GM06990 (cell line): ENCODE measurements at regions not wholly inside any gene's neighbourhood (a gene's known extent, or its start where the extent isn't known, plus 50 kb on each side); places are given as distances from the start of the nearest gene placed in this dataset.
A peak's percentile ranks its signal among the peaks of the same experiment; 100 is the strongest.

Experiments used
- DNase-seq: peaks from one replicate; pipeline ENCODE4 v3.0.0-alpha.2; 2011; ENCODE audit not compliant: insufficient read length; ENCODE audit errors: extremely low read depth
- H3K27me3 ChIP-seq: replicated peaks from 2 replicates; pipeline ENCODE4 v1.6.0; 2011; ENCODE audit warnings: low read length; ENCODE audit not compliant: control insufficient read depth, insufficient read depth
- H3K36me3 ChIP-seq: 2 replicates; pipeline ENCODE4 v1.5.1; 2011; ENCODE audit warnings: low read length; ENCODE audit not compliant: control insufficient read depth, insufficient read depth
- H3K4me3 ChIP-seq: replicated peaks from 2 replicates; pipeline ENCODE4 v1.5.1; 2011; ENCODE audit warnings: low read depth, mild to moderate bottlenecking, control low read depth, low read length
- TF ChIP-seq, protein P1 (sequence below): IDR thresholded peaks from 2 replicates; pipeline ENCODE4 v1.5.1; 2011; ENCODE audit warnings: low read length, control low read depth, mild to moderate bottlenecking, inconsistent platforms; ENCODE audit not compliant: insufficient read depth, poor library complexity, severe bottlenecking

DNA sequence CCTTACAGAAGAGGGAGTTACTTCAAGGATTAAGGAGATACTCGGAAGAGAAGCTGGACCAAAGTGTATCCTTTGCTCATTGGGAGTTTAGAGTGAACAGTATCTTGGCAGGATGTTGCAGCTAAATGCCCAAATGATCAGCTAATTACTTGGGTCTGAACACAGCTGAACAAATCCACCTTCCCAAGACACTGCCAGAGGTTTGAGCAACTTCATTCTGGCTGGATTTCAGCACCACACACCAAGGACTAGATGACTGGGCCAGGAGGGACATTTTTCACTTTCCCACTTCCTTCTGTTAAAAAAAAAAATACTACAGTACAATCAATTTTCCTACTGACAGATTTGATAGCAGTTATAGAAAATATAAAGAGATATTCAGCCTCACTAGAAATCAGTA is 324.6 kb downstream of the MID1IP1 start:
- Histone ChIP-seq H3K36me3 (no peaks in the 10 kb centered on the region), H3K27me3 (no peaks in the 10 kb centered on the region), H3K4me3 (no peak overlapping the region)
- TF ChIP-seq, protein P1, sequence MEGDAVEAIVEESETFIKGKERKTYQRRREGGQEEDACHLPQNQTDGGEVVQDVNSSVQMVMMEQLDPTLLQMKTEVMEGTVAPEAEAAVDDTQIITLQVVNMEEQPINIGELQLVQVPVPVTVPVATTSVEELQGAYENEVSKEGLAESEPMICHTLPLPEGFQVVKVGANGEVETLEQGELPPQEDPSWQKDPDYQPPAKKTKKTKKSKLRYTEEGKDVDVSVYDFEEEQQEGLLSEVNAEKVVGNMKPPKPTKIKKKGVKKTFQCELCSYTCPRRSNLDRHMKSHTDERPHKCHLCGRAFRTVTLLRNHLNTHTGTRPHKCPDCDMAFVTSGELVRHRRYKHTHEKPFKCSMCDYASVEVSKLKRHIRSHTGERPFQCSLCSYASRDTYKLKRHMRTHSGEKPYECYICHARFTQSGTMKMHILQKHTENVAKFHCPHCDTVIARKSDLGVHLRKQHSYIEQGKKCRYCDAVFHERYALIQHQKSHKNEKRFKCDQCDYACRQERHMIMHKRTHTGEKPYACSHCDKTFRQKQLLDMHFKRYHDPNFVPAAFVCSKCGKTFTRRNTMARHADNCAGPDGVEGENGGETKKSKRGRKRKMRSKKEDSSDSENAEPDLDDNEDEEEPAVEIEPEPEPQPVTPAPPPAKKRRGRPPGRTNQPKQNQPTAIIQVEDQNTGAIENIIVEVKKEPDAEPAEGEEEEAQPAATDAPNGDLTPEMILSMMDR: no peak
- no peak for DNase-seq

DNA sequence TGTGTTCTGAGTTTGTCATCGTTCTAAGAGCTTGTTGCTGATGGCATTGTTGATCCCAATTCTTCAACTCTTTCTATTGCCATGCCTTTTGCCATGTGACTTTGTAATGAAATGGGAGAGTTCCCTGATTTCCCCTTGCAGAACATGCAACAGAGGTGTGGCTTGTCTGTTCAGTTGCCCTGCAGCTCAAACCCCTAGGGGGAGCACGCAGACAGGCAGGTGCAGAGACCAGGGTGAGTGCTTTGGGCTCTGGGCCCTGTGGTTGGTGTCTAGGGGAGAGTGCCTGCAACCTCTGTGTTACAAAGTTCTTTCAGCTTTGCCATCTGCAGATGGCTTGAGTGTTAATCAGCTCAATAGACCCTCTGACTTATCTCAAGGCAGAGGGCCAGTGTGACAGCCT is 332.7 kb downstream of the MID1IP1 start:
- TF ChIP-seq, protein P1: peak; percentile 62
- Histone ChIP-seq H3K27me3 (no peaks in the 10 kb centered on the region), H3K4me3 (no peak overlapping the region), H3K36me3 (no peaks in the 10 kb centered on the region)
- DNase-seq: no peak

DNA sequence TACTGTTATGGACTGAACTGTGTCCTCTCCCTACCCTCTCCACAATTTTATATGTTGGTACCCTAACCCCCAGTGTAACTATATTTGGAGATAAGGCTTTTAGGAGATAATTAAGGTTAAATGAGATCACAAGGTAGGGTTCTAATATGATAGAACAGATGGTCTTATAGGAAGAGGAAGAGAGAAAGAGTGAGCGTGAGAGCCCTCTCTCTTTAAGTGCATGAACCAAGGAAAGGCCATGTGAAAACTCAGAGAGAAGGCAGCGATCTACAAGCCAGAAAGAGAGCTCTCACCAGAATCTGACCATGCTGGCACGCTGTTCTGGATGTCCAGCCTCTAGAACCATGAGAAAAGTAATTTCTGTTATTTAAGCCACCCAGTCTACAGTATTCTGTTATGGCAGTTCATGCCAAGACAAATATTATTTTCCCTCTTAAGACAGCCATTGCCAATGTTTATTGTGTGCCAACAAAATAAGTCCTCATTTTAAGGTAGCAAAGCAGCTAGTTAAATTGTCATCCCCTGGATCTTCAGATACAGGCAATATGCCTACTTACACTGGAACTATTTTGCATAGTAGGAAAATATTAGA is 336.2 kb downstream of the MID1IP1 start:
- TF ChIP-seq, protein P1: no peak
- Histone ChIP-seq H3K27me3 (no peaks in the 10 kb centered on the region), H3K4me3 (no peak overlapping the region), H3K36me3 (no peaks in the 10 kb centered on the region)
- no peak for DNase-seq

DNA sequence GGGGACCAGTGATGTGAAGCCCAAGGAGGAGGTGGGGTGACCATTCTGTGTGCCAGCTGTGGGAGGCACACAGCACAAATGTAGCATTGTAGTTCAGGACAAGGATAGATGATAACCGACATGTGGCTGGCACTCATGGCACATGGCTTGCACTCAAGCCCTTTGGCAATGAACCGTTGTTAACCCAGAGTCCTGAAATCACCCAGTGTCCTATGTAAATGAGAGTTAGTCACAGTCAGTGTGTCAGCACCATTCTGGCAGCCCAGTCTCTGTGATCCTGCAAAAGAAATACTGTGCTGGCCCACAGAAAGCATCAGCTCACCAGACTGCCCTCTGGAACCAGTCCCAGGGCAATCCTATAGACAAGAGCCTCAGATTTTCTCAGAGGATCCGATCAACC is 339.3 kb downstream of the MID1IP1 start:
- no peaks in the 10 kb centered on the region for H3K36me3 ChIP-seq
- DNase-seq: no peak

DNA sequence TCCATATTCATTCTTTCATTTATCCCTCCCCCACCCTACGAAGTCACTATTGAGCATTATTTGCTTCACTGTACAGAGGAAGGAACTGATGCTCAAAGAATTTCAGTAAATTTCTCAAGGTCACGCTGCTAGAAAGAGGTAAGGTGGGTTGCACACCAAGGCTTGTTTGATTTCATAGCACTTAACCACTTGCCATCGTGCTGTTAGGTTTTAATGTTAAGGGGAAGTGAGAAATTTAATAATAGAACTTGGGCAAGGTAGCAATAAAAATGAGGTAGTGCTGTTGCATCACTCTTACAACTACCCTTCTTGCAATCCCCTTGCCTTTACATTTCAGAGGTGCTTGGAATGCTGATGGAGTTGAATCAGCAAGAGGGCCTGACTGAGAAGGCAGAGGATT is 343.1 kb downstream of the MID1IP1 start:
- Histone ChIP-seq H3K27me3 (no peaks in the 10 kb centered on the region), H3K36me3 (no peaks in the 10 kb centered on the region), H3K4me3 (no peak overlapping the region)
- DNase-seq: peak; percentile 40
- TF ChIP-seq, protein P1: no peak

More for the DNA sequence above, 339.3 kb downstream of the MID1IP1 start:
- Histone ChIP-seq H3K4me3 (no peak overlapping the region), H3K27me3 (no peaks in the 10 kb centered on the region)
- TF ChIP-seq, protein P1: no peak

DNA sequence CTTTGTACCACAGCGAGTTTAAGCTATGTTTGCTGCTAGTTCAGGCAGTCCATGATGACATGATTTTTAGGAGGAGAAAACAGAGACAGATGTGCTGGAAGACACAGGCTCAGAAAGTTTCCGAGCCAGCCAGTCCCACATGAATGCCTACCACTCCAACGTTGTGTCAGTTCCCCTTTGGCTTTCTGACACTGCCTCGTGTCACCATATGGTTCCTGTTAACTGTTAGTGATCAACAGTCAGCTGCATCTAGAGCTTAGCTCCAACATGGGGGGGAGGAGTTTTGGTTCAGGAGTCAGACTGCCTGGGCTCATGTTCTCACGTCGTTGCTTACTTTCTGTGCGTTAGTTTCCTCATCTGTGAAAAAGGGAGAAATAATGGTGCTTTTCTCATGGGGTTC is 343.7 kb downstream of the MID1IP1 start:
- H3K4me3 ChIP-seq: no peak overlapping the region
- DNase-seq: peak; percentile 22
- H3K36me3 ChIP-seq: no peaks in the 10 kb centered on the region
- TF ChIP-seq, protein P1: no peak
- no peaks in the 10 kb centered on the region for H3K27me3 ChIP-seq
